ENCODE measurements at regions not wholly inside any gene's neighbourhood (a gene's known extent, or its start where the extent isn't known, plus 50 kb on each side); places are given as distances from the start of the nearest gene placed in this dataset.

DNA sequence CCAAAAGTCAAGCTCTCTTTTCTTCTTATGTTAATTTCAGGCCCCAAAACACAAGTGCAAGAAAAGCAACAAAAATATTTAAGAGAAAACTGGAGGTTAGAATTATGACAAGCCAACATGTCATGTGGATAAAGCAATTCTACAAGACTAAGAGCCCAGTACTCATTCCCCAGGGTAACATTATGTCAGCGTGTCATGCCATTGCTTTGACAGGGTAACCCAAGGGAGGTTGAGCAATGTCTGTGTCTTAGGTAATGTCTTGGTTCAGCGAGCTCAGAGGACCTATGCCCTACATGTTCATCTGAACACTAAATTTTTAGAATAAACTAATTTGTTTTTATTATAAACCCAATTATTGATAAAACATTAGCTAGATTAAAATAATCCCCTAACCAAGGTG lies 173.2 kb upstream of the ZNF804A start:
- H2AFZ ChIP-seq (ENCODE audit: low read length) = no peak overlapping the region
- H3K27ac ChIP-seq (ENCODE audit: low read length) = no peak overlapping the region
- no peaks in the 10 kb centered on the region for H3K9me2 ChIP-seq (replicated peaks; ENCODE audit: low read length)
- ChIA-PET CTCF (no interaction called here), POLR2A (ENCODE audit: unreplicated experiment) (no interaction called here)
- intact Hi-C loops (cut with micrococcal nuclease) = no loop called here
- DNase-seq = no peak
- no peaks in the 10 kb centered on the region for H4K20me1 ChIP-seq (ENCODE audit: low read length)
- ATAC-seq = no peak
- TF ChIP-seq EZH2 (IDR thresholded peaks at IDR 0.05; ENCODE audit: low read length, unreplicated experiment) = no peak
- no peak for TF ChIP-seq EZH2phosphoT487 (IDR thresholded peaks at IDR 0.05; ENCODE audit: borderline replicate concordance, low read length)
- TF ChIP-seq, protein P1, sequence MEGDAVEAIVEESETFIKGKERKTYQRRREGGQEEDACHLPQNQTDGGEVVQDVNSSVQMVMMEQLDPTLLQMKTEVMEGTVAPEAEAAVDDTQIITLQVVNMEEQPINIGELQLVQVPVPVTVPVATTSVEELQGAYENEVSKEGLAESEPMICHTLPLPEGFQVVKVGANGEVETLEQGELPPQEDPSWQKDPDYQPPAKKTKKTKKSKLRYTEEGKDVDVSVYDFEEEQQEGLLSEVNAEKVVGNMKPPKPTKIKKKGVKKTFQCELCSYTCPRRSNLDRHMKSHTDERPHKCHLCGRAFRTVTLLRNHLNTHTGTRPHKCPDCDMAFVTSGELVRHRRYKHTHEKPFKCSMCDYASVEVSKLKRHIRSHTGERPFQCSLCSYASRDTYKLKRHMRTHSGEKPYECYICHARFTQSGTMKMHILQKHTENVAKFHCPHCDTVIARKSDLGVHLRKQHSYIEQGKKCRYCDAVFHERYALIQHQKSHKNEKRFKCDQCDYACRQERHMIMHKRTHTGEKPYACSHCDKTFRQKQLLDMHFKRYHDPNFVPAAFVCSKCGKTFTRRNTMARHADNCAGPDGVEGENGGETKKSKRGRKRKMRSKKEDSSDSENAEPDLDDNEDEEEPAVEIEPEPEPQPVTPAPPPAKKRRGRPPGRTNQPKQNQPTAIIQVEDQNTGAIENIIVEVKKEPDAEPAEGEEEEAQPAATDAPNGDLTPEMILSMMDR (conservative IDR thresholded peaks at IDR 0.05; ENCODE audit: low read depth, low read length) = no peak
- no peaks in the 10 kb centered on the region for H3K36me3 ChIP-seq (ENCODE audit: low read depth, low read length)
- no peak overlapping the region for H3K4me2 ChIP-seq (ENCODE audit: low read length)
- no peak overlapping the region for H3K9ac ChIP-seq (ENCODE audit: low read length)
- H3K9me3 ChIP-seq (ENCODE audit: low read length) = no peaks in the 10 kb centered on the region
- H3K79me2 ChIP-seq (ENCODE audit: low read length) = no peaks in the 10 kb centered on the region
- no peaks in the 10 kb centered on the region for H3K27me3 ChIP-seq (ENCODE audit: low read length)
- H3K4me1 ChIP-seq (ENCODE audit: insufficient read depth, low read length) = no peaks in the 10 kb centered on the region
- BruUV-seq (replicated peaks) = no TSS peak
- H3K4me3 ChIP-seq (ENCODE audit: low read length) = no peak overlapping the region
- H3F3A ChIP-seq (ENCODE audit: low read length, unreplicated experiment) = no peaks in the 10 kb centered on the region

- H3K9me2 ChIP-seq (replicated peaks; ENCODE audit: low read length) = no peaks in the 10 kb centered on the region
- H3K9me3 ChIP-seq (ENCODE audit: low read length) = no peaks in the 10 kb centered on the region
- H4K20me1 ChIP-seq (ENCODE audit: low read length) = no peaks in the 10 kb centered on the region
- H3K4me1 ChIP-seq (ENCODE audit: insufficient read depth, low read length) = peaks cover 7% of the 10 kb centered on the region; the same call in 1 of the 2 replicates
- DNase-seq (peak; percentile 12), ATAC-seq (peak; percentile 53)
- no peaks in the 10 kb centered on the region for H3K27me3 ChIP-seq (ENCODE audit: low read length)
- BruUV-seq (replicated peaks) = no TSS peak
- no peak overlapping the region for H2AFZ ChIP-seq (ENCODE audit: low read length)
- POLR2A ChIA-PET (ENCODE audit: unreplicated experiment) = no interaction called here
- no peak overlapping the region for H3K4me3 ChIP-seq (ENCODE audit: low read length)
- no peak overlapping the region for H3K9ac ChIP-seq (ENCODE audit: low read length)
- CTCF ChIA-PET = interaction anchor here (0.6 kb wide), 1 partner anchor 1195 kb away, joined by 3 read pairs; no protein-coding TSS in a partner anchor
- no peak overlapping the region for H3K4me2 ChIP-seq (ENCODE audit: low read length)
- TF ChIP-seq EZH2 (IDR thresholded peaks at IDR 0.05; ENCODE audit: low read length, unreplicated experiment) (no peak), EZH2phosphoT487 (IDR thresholded peaks at IDR 0.05; ENCODE audit: borderline replicate concordance, low read length) (no peak)
- TF ChIP-seq, protein P1 (conservative IDR thresholded peaks at IDR 0.05; ENCODE audit: low read depth, low read length) = no peak
- no peaks in the 10 kb centered on the region for H3K79me2 ChIP-seq (ENCODE audit: low read length)
- no peaks in the 10 kb centered on the region for H3F3A ChIP-seq (ENCODE audit: low read length, unreplicated experiment)
- H3K27ac ChIP-seq (ENCODE audit: low read length) = no peak overlapping the region
- H3K36me3 ChIP-seq (ENCODE audit: low read depth, low read length) = no peaks in the 10 kb centered on the region
- intact Hi-C loops (cut with micrococcal nuclease) = no loop called here
Observed at GRCh38 chr2:184444217-184444616, 154.1 kb upstream of the ZNF804A start.

GRCh38 chr2:184444623-184445223 lies 153.6 kb upstream of the ZNF804A start:
- ChIA-PET POLR2A (ENCODE audit: unreplicated experiment) (no interaction called here), CTCF (no interaction called here)
- H3K4me1 ChIP-seq (ENCODE audit: insufficient read depth, low read length) = peaks cover 7% of the 10 kb centered on the region; the same call in 1 of the 2 replicates
- H4K20me1 ChIP-seq (ENCODE audit: low read length) = no peaks in the 10 kb centered on the region
- BruUV-seq (replicated peaks) = no TSS peak
- H3K9ac ChIP-seq (ENCODE audit: low read length) = no peak overlapping the region
- ATAC-seq (peak; percentile 18; the same call in 1 of the 2 replicates), DNase-seq (no peak)
- intact Hi-C loops (cut with micrococcal nuclease) = no loop called here
- H2AFZ ChIP-seq (ENCODE audit: low read length) = no peak overlapping the region
- H3K79me2 ChIP-seq (ENCODE audit: low read length) = no peaks in the 10 kb centered on the region
- H3K27me3 ChIP-seq (ENCODE audit: low read length) = no peaks in the 10 kb centered on the region
- H3K4me3 ChIP-seq (ENCODE audit: low read length) = no peak overlapping the region
- TF ChIP-seq EZH2phosphoT487 (IDR thresholded peaks at IDR 0.05; ENCODE audit: borderline replicate concordance, low read length) (no peak), EZH2 (IDR thresholded peaks at IDR 0.05; ENCODE audit: low read length, unreplicated experiment) (no peak)
- TF ChIP-seq, protein P1 (conservative IDR thresholded peaks at IDR 0.05; ENCODE audit: low read depth, low read length) = no peak
- no peak overlapping the region for H3K4me2 ChIP-seq (ENCODE audit: low read length)
- no peaks in the 10 kb centered on the region for H3K9me2 ChIP-seq (replicated peaks; ENCODE audit: low read length)
- no peaks in the 10 kb centered on the region for H3K36me3 ChIP-seq (ENCODE audit: low read depth, low read length)
- no peak overlapping the region for H3K27ac ChIP-seq (ENCODE audit: low read length)
- H3K9me3 ChIP-seq (ENCODE audit: low read length) = no peaks in the 10 kb centered on the region
- H3F3A ChIP-seq (ENCODE audit: low read length, unreplicated experiment) = no peaks in the 10 kb centered on the region
